K562 (cell line): ENCODE measurements at regions not wholly inside any gene's neighbourhood (a gene's known extent, or its start where the extent isn't known, plus 50 kb on each side); places are given as distances from the start of the nearest gene placed in this dataset.

ENCODE experiments used
- ERF ChIP-seq: fragments of 450-650 bp; formaldehyde crosslinking; IDR thresholded peaks from 2 replicates; pipeline ENCODE4 v1.4.0; 2020; ENCODE audit warnings: mild to moderate bottlenecking, mixed read lengths
- FOS ChIP-seq: IDR thresholded peaks from 3 replicates; pipeline ENCODE4 v1.6.1; 2011; ENCODE audit not compliant: insufficient read length; ENCODE audit errors: extremely low read depth
- FOSL1 ChIP-seq: fragments of 200-800 bp; sonication (Bioruptor generic); conservative IDR thresholded peaks from 2 replicates; pipeline ENCODE4 v1.6.1; 2016; ENCODE audit warnings: missing genetic modification characterization, missing compliant biosample characterization
- FOXP1 ChIP-seq: sonication (generic); formaldehyde crosslinking; IDR thresholded peaks from 2 replicates; pipeline ENCODE4 v1.8.0; 2022; ENCODE audit warnings: mild to moderate bottlenecking, missing genetic modification reagents
- FUS ChIP-seq: fragments of 200-400 bp; formaldehyde crosslinking; optimal IDR thresholded peaks from 2 replicates; pipeline ENCODE3; 2017; ENCODE audit warnings: low read depth, low read length
- GTF2E2 ChIP-seq: fragments of 200-800 bp; sonication (Bioruptor generic); IDR thresholded peaks from 2 replicates; pipeline ENCODE4 v1.6.1; 2016; ENCODE audit warnings: missing genetic modification characterization, missing compliant biosample characterization
- HIVEP1 ChIP-seq: fragments of 250-450 bp; sonication (Bioruptor Pico); IDR thresholded peaks from 2 replicates; pipeline ENCODE4 v1.4.0; 2020; ENCODE audit warnings: mild to moderate bottlenecking
- IRF9 ChIP-seq: fragments of 450-650 bp; IDR thresholded peaks from 2 replicates; pipeline ENCODE4 v1.6.1; 2016; ENCODE audit warnings: missing biosample characterization, missing genetic modification characterization
- LEF1 ChIP-seq: fragments of 450-650 bp; IDR thresholded peaks from 2 replicates; pipeline ENCODE4 v1.6.1; 2016; ENCODE audit warnings: mild to moderate bottlenecking
- MYC ChIP-seq, 2 experiments: fragments of 250-450 bp in 1 of 2; sonication (Bioruptor Pico) in 1 of 2; IDR thresholded peaks; 2 replicates each; pipeline versions ENCODE4 v1.5.1 to v1.6.1; 2012 to 2021; ENCODE audit warnings: low read depth in 2 of 2, borderline replicate concordance in 1 of 2, improper control_type of control experiment in 1 of 2, low read length in 1 of 2, mild to moderate bottlenecking in 1 of 2, moderate library complexity in 1 of 2
- NKRF ChIP-seq: fragments of 450-650 bp; IDR thresholded peaks from 2 replicates; pipeline ENCODE4 v1.6.1; 2016; ENCODE audit warnings: borderline replicate concordance
- PREB ChIP-seq: sonication (generic); formaldehyde crosslinking; IDR thresholded peaks from 2 replicates; pipeline ENCODE4 v1.8.1; 2023; ENCODE audit warnings: mild to moderate bottlenecking, missing genetic modification reagents
- RAD21 ChIP-seq, 2 experiments: fragments of 250-450 bp in 1 of 2; fragments of 450-650 bp in 1 of 2; sonication (Bioruptor Pico) in 1 of 2; formaldehyde crosslinking in 1 of 2; IDR thresholded peaks in 1 of 2; conservative IDR thresholded peaks in 1 of 2; 2 replicates each; pipeline versions ENCODE4 v1.4.0 to v1.8.0; 2020 to 2022; ENCODE audit warnings: mild to moderate bottlenecking in 2 of 2, moderate library complexity in 1 of 2
- RNF219 ChIP-seq: fragments of 250-450 bp; sonication (Bioruptor Pico); IDR thresholded peaks from 2 replicates; pipeline ENCODE4 v1.5.0; 2022; ENCODE audit warnings: mild to moderate bottlenecking
- SREBF2 ChIP-seq: sonication (generic); formaldehyde crosslinking; IDR thresholded peaks from 2 replicates; pipeline ENCODE4 v1.4.0; 2020; ENCODE audit warnings: mild to moderate bottlenecking, missing genetic modification reagents
- TAF9B ChIP-seq: fragments of 450-650 bp; IDR thresholded peaks from 2 replicates; pipeline ENCODE4 v1.6.1; 2018; ENCODE audit warnings: mild to moderate bottlenecking; ENCODE audit not compliant: partially characterized antibody
- THAP7 ChIP-seq: fragments of 250-450 bp; sonication (Bioruptor Pico); IDR thresholded peaks from 2 replicates; pipeline ENCODE4 v1.5.0; 2021
- ZFP36 ChIP-seq: fragments of 150-350 bp; IDR thresholded peaks from 2 replicates; pipeline ENCODE4 v1.6.1; 2018; ENCODE audit warnings: low read length, low read depth; ENCODE audit not compliant: partially characterized antibody
- ZNF121 ChIP-seq: sonication (generic); formaldehyde crosslinking; conservative IDR thresholded peaks from 2 replicates; pipeline ENCODE4 v1.8.0; 2022; ENCODE audit warnings: missing genetic modification reagents
- ZNF75A ChIP-seq: fragments of 450-650 bp; formaldehyde crosslinking; IDR thresholded peaks from 2 replicates; pipeline ENCODE4 v1.4.0; 2020; ENCODE audit warnings: mild to moderate bottlenecking
- ZNF766 ChIP-seq: fragments of 200-800 bp; sonication (Bioruptor generic); conservative IDR thresholded peaks from 2 replicates; pipeline ENCODE4 v1.6.1; 2016; ENCODE audit warnings: missing genetic modification characterization, missing compliant biosample characterization

- no peak for TF ChIP-seq NKRF
- peak; percentile 74 for TF ChIP-seq ZNF766
- TF ChIP-seq THAP7 (CRISPR knock-in tag) = no peak
- TF ChIP-seq ZNF75A (CRISPR knock-in tag) = no peak
- no peak for TF ChIP-seq FUS
- peak; percentile 91 for TF ChIP-seq MYC (IDR thresholded peaks at IDR 0.05; ENCODE audit: low read depth, low read length)
- 0 out of 2 replicates have a peak, but pooled peaks have one; percentile 11 for TF ChIP-seq MYC (CRISPR knock-in tag; IDR thresholded peaks at IDR 0.05; ENCODE audit: borderline replicate concordance, low read depth)
- TF ChIP-seq TAF9B = no peak
- no peak for TF ChIP-seq SREBF2 (CRISPR knock-in tag)
- TF ChIP-seq FOS = peak; percentile 62
- peak; percentile 98 for TF ChIP-seq IRF9 (tag)
- no peak for TF ChIP-seq ERF (CRISPR knock-in tag)
- TF ChIP-seq PREB (CRISPR knock-in tag) = no peak
- TF ChIP-seq FOSL1 (tag) = peak; percentile 99
- no peak for TF ChIP-seq RNF219
- TF ChIP-seq HIVEP1 = peak; percentile 35; the same call in 1 of the 2 replicates
- peak in 1 of 2 experiments; percentile 19; a peak in 1 of 4 replicates for TF ChIP-seq RAD21 (CRISPR knock-in tag; conservative IDR thresholded peaks at IDR 0.05 in 1 of 2, IDR thresholded peaks at IDR 0.05 in 1 of 2)
- peak; percentile 45; the same call in 1 of the 2 replicates for TF ChIP-seq LEF1
- TF ChIP-seq GTF2E2 (tag) = peak; percentile 48; the same call in 1 of the 2 replicates
- no peak for TF ChIP-seq FOXP1
- no peak for TF ChIP-seq ZNF121
- TF ChIP-seq ZFP36 = no peak
Measured at GRCh38 chr10:23512355-23513058, 73.6 kb downstream of the OTUD1 start (continued).
